CD4-positive, CD25-positive, alpha-beta regulatory T cell (primary cell): ENCODE measurements at regions not wholly inside any gene's neighbourhood (a gene's known extent, or its start where the extent isn't known, plus 50 kb on each side); places are given as distances from the start of the nearest gene placed in this dataset.

Experiments
- ATAC-seq, 2 donors: fragments of 150-1000 bp; cut with Tn5 transposase; one replicate each; pipeline ENCODE4 v1.10.0; 2021; ENCODE audit warnings: low read depth in 2 of 2, moderate number of reproducible peaks in 2 of 2, moderate library complexity in 1 of 2
- DNase-seq, 3 donors: peaks; one replicate each; pipeline versions ENCODE4 v3.0.0 to v3.0.0-alpha.2; 2012 to 2022; ENCODE audit warnings: mixed read lengths in 1 of 3
- H3K27ac ChIP-seq: one replicate; pipeline ENCODE4 v1.7.0; 2013; ENCODE audit warnings: mild to moderate bottlenecking, low read length; ENCODE audit not compliant: insufficient read depth, poor library complexity, severe bottlenecking
- H3K27me3 ChIP-seq: one replicate; pipeline ENCODE4 v1.7.0; 2013; ENCODE audit warnings: low read length; ENCODE audit not compliant: control insufficient read depth, insufficient read depth
- H3K36me3 ChIP-seq: one replicate; pipeline ENCODE4 v1.7.0; 2013; ENCODE audit warnings: mild to moderate bottlenecking, low read length, moderate library complexity; ENCODE audit not compliant: control insufficient read depth, insufficient read depth
- H3K4me1 ChIP-seq: 2 replicates; pipeline ENCODE4 v1.7.0; 2013; ENCODE audit warnings: mild to moderate bottlenecking, low read length; ENCODE audit not compliant: insufficient read depth, control insufficient read depth, poor library complexity, severe bottlenecking
- H3K4me3 ChIP-seq: one replicate; pipeline ENCODE4 v1.7.0; 2013; ENCODE audit warnings: low read depth, mild to moderate bottlenecking, low read length, moderate library complexity
- H3K9me3 ChIP-seq, 2 experiments: 1 replicate in 1 of 2; 2 replicates in 1 of 2; pipeline ENCODE4 v1.7.0; 2013; ENCODE audit warnings: low read length in 2 of 2, mild to moderate bottlenecking in 1 of 2, moderate library complexity in 1 of 2; ENCODE audit not compliant: control insufficient read depth in 2 of 2
- H3K27ac Mint-ChIP-seq, 3 donors: one replicate each; pipeline ENCODE4 v1.8.0; 2020 to 2022; ENCODE audit warnings: mild to moderate bottlenecking in 3 of 3, mixed read lengths in 3 of 3, moderate library complexity in 2 of 3
- H3K27me3 Mint-ChIP-seq: one replicate; pipeline ENCODE4 v1.8.0; 2022; ENCODE audit warnings: mild to moderate bottlenecking, mixed read lengths
- H3K36me3 Mint-ChIP-seq: one replicate; pipeline ENCODE4 v1.8.0; 2020; ENCODE audit warnings: mixed read lengths
- H3K4me1 Mint-ChIP-seq, 4 donors: one replicate each; pipeline ENCODE4 v1.8.0; 2020 to 2022; ENCODE audit warnings: mixed read lengths in 4 of 4, mild to moderate bottlenecking in 1 of 4
- H3K4me3 Mint-ChIP-seq, 4 donors: one replicate each; pipeline ENCODE4 v1.8.0; 2020 to 2022; ENCODE audit warnings: mild to moderate bottlenecking in 4 of 4, mixed read lengths in 4 of 4, moderate library complexity in 3 of 4
- H3K9me3 Mint-ChIP-seq, 7 donors: one replicate each; pipeline ENCODE4 v1.8.0; 2020 to 2022; ENCODE audit warnings: mixed read lengths in 7 of 7, mild to moderate bottlenecking in 3 of 7, moderate library complexity in 2 of 7

GRCh38 chr11:131229221-131229620 lies 141.2 kb upstream of the NTM start:
- no peaks in the 10 kb centered on the region for H3K27me3 Mint-ChIP-seq
- H3K9me3 ChIP-seq, result no peaks in the 10 kb centered on the region
- H3K36me3 Mint-ChIP-seq, result no peaks in the 10 kb centered on the region
- no peak overlapping the region for H3K27ac Mint-ChIP-seq
- ATAC-seq, result no peak
- no peak overlapping the region for H3K4me3 ChIP-seq
- H3K9me3 Mint-ChIP-seq, result peaks cover 0 to 4% (median 1%) of the 10 kb centered on the region in 7 donors
- H3K36me3 ChIP-seq, result no peaks in the 10 kb centered on the region
- no peaks in the 10 kb centered on the region for H3K4me1 ChIP-seq
- no peak overlapping the region for H3K4me3 Mint-ChIP-seq
- H3K27ac ChIP-seq, result no peak overlapping the region
- no peaks in the 10 kb centered on the region for H3K27me3 ChIP-seq
- H3K4me1 Mint-ChIP-seq, result no peaks in the 10 kb centered on the region
- no peak for DNase-seq

- Mint-ChIP-seq H3K9me3 (peaks cover 0 to 4% (median 1%) of the 10 kb centered on the region in 7 donors), H3K36me3 (no peaks in the 10 kb centered on the region), H3K4me1 (no peaks in the 10 kb centered on the region), H3K27ac (no peak overlapping the region), H3K4me3 (no peak overlapping the region), H3K27me3 (no peaks in the 10 kb centered on the region)
- H3K27me3 ChIP-seq, result no peaks in the 10 kb centered on the region
- H3K4me3 ChIP-seq, result no peak overlapping the region
- H3K4me1 ChIP-seq, result no peaks in the 10 kb centered on the region
- ATAC-seq (no peak), DNase-seq (no peak)
- H3K9me3 ChIP-seq, result no peaks in the 10 kb centered on the region
- H3K36me3 ChIP-seq, result no peaks in the 10 kb centered on the region
- no peak overlapping the region for H3K27ac ChIP-seq
Observed at GRCh38 chr11:131231317-131231940, 139.0 kb upstream of the NTM start.

GRCh38 chr11:131232261-131232660 lies 138.2 kb upstream of the NTM start:
- Histone ChIP-seq H3K36me3 (no peaks in the 10 kb centered on the region), H3K27ac (no peak overlapping the region), H3K4me1 (no peaks in the 10 kb centered on the region), H3K9me3 (no peaks in the 10 kb centered on the region), H3K4me3 (no peak overlapping the region), H3K27me3 (no peaks in the 10 kb centered on the region)
- H3K27me3 Mint-ChIP-seq, result no peaks in the 10 kb centered on the region
- H3K4me3 Mint-ChIP-seq, result no peak overlapping the region
- ATAC-seq (no peak), DNase-seq (no peak)
- H3K36me3 Mint-ChIP-seq, result no peaks in the 10 kb centered on the region
- peaks cover 0 to 4% (median 1%) of the 10 kb centered on the region in 7 donors for H3K9me3 Mint-ChIP-seq
- no peaks in the 10 kb centered on the region for H3K4me1 Mint-ChIP-seq
- H3K27ac Mint-ChIP-seq, result no peak overlapping the region

- Histone ChIP-seq H3K27ac (no peak overlapping the region), H3K9me3 (no peaks in the 10 kb centered on the region), H3K36me3 (no peaks in the 10 kb centered on the region), H3K4me3 (no peak overlapping the region), H3K27me3 (no peaks in the 10 kb centered on the region), H3K4me1 (no peaks in the 10 kb centered on the region)
- ATAC-seq (no peak), DNase-seq (no peak)
- Mint-ChIP-seq H3K4me1 (no peaks in the 10 kb centered on the region), H3K27ac (no peak overlapping the region), H3K9me3 (peaks cover 0 to 2% (median 0%) of the 10 kb centered on the region in 7 donors), H3K36me3 (no peaks in the 10 kb centered on the region), H3K4me3 (no peak overlapping the region), H3K27me3 (no peaks in the 10 kb centered on the region)
Observed at GRCh38 chr11:131234221-131234620, 136.2 kb upstream of the NTM start.

GRCh38 chr11:131235328-131236298 lies 134.8 kb upstream of the NTM start:
- H3K4me1 Mint-ChIP-seq, result no peaks in the 10 kb centered on the region
- H3K27ac Mint-ChIP-seq, result no peak overlapping the region
- no peak overlapping the region for H3K4me3 ChIP-seq
- peaks cover 0 to 2% (median 0%) of the 10 kb centered on the region in 7 donors for H3K9me3 Mint-ChIP-seq
- no peaks in the 10 kb centered on the region for H3K4me1 ChIP-seq
- H3K27me3 Mint-ChIP-seq, result no peaks in the 10 kb centered on the region
- H3K27me3 ChIP-seq, result no peaks in the 10 kb centered on the region
- no peaks in the 10 kb centered on the region for H3K9me3 ChIP-seq
- DNase-seq, result no peak
- H3K36me3 Mint-ChIP-seq, result no peaks in the 10 kb centered on the region
- no peak for ATAC-seq
- no peak overlapping the region for H3K4me3 Mint-ChIP-seq
- H3K27ac ChIP-seq, result no peak overlapping the region
- H3K36me3 ChIP-seq, result no peaks in the 10 kb centered on the region

GRCh38 chr11:131240421-131240820 lies 130.0 kb upstream of the NTM start:
- Mint-ChIP-seq H3K4me1 (no peaks in the 10 kb centered on the region), H3K4me3 (no peak overlapping the region), H3K27ac (no peak overlapping the region), H3K36me3 (no peaks in the 10 kb centered on the region), H3K9me3 (peaks cover 0 to 4% (median 2%) of the 10 kb centered on the region in 7 donors), H3K27me3 (peaks cover 4% of the 10 kb centered on the region)
- H3K36me3 ChIP-seq, result no peaks in the 10 kb centered on the region
- no peaks in the 10 kb centered on the region for H3K4me1 ChIP-seq
- no peak overlapping the region for H3K27ac ChIP-seq
- DNase-seq (no peak), ATAC-seq (no peak)
- H3K4me3 ChIP-seq, result no peak overlapping the region
- H3K9me3 ChIP-seq, result peaks cover 0 to 3% of the 10 kb centered on the region in 2 experiments
- no peaks in the 10 kb centered on the region for H3K27me3 ChIP-seq

DNA sequence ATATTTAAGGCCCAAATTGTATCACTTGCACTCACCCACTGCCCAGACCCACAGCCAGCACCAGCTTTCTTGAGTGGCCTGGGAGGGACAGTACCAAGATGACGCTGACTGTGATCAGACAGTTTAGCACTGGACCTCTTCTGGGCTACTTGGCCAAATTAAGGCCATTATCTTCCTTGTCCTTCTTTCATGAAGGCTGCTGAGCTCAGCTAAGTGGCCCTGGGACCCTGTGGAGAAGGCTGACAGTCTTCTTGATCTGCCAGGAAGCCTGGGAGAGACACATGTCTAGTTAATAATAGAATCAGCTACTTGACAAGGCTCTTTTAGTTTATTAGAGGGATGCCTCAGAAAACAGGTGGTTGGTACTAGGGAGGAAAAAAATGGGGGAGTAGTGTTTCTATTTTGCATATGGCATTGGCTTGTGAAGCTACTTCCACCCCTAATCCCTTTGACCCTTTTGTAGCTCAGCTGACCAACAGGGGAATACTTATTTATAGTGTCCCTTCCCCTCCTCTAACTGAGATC lies 127.9 kb upstream of the NTM start:
- no peaks in the 10 kb centered on the region for H3K4me1 ChIP-seq
- H3K27me3 ChIP-seq, result peaks cover 3% of the 10 kb centered on the region
- no peaks in the 10 kb centered on the region for H3K36me3 ChIP-seq
- peaks cover 0 to 5% (median 2%) of the 10 kb centered on the region in 7 donors for H3K9me3 Mint-ChIP-seq
- H3K9me3 ChIP-seq, result peaks cover 0 to 3% of the 10 kb centered on the region in 2 experiments
- H3K4me3 ChIP-seq, result no peak overlapping the region
- H3K4me3 Mint-ChIP-seq, result no peak overlapping the region
- no peak for DNase-seq
- no peak overlapping the region for H3K27ac ChIP-seq
- H3K27me3 Mint-ChIP-seq, result peaks cover 12% of the 10 kb centered on the region
- no peaks in the 10 kb centered on the region for H3K36me3 Mint-ChIP-seq
- H3K27ac Mint-ChIP-seq, result no peak overlapping the region
- ATAC-seq, result no peak
- no peaks in the 10 kb centered on the region for H3K4me1 Mint-ChIP-seq
